Ovary (tissue), 7 donors: ENCODE measurements at regions not wholly inside any gene's neighbourhood (a gene's known extent, or its start where the extent isn't known, plus 50 kb on each side); places are given as distances from the start of the nearest gene placed in this dataset.

ENCODE experiments used
- DNase-seq, 5 donors: peaks; one replicate each; pipeline ENCODE4 v3.0.0-alpha.2; 2019 to 2020
- H3K27ac ChIP-seq, 2 donors: fragments of 200-600 bp; one replicate each; pipeline versions ENCODE4 v1.5.1 to v1.8.0; 2019 to 2022
- H3K27me3 ChIP-seq: fragments of 200-600 bp; one replicate; pipeline ENCODE4 v1.8.0; 2022
- H3K36me3 ChIP-seq: fragments of 200-600 bp; sonication (generic); one replicate; pipeline ENCODE4 v1.5.1; 2019
- H3K4me1 ChIP-seq: one replicate; pipeline ENCODE4 v1.8.1; 2013; ENCODE audit warnings: mild to moderate bottlenecking, moderate library complexity; ENCODE audit not compliant: insufficient read depth
- H3K4me3 ChIP-seq: fragments of 200-600 bp; sonication (generic); one replicate; pipeline ENCODE4 v1.5.1; 2017
- H3K9me3 ChIP-seq, 2 donors: fragments of 200-600 bp in 1 of 2; sonication (generic) in 1 of 2; one replicate each; pipeline versions ENCODE4 v1.5.1 to v1.8.1; 2013 to 2019; ENCODE audit warnings: mild to moderate bottlenecking in 1 of 2, moderate library complexity in 1 of 2
- CTCF ChIP-seq, 3 donors: fragments of 450-650 bp in 2 of 3; fragments of 200-600 bp in 1 of 3; IDR thresholded peaks; one replicate each; pipeline versions ENCODE4 v1.5.1 to v1.8.0; 2016 to 2022; ENCODE audit warnings: antibody characterized with exemption in 3 of 3, mild to moderate bottlenecking in 1 of 3
- EP300 ChIP-seq: sonication (generic); formaldehyde crosslinking; IDR thresholded peaks from one replicate; pipeline ENCODE4 v1.6.1; 2017; ENCODE audit warnings: antibody characterized with exemption
- POLR2A ChIP-seq: fragments of 450-650 bp; IDR thresholded peaks from one replicate; pipeline ENCODE4 v1.6.1; 2017; ENCODE audit warnings: antibody characterized with exemption, mild to moderate bottlenecking, moderate library complexity
- WGBS, 3 donors: extraction: QIAGEN DNeasy Blood & Tissue Kit in 1 of 3; methylation state at CpG; one replicate each; pipeline versions ENCODE4 v1.1.5 to v1.1.7; 2013 to 2017; 5-methylcytosine and 5-hydroxymethylcytosine counted together
- intact Hi-C, 4 donors: fragments of 100-400 bp; cut with DNase I; formaldehyde crosslinking; loops; one replicate each; pipeline versions ENCODE4 v1.11.0 to v1.15.1; 2022 to 2023
- donor health status: DM: no; HTN: no; CAD: no; lungs with moderate emphysema.
- donor health status: DM: no; HTN: no; CAD: no.
- donor health status: Bipolar disorder and iron deficiency.
- donor health status: DM: no; HTN: no; CAD: no.
- donor health status: DM: yes; HTN: yes; CAD: no.

- DNase-seq = no peak
- TF ChIP-seq CTCF (IDR thresholded peaks at IDR 0.05) = no peak
- TF ChIP-seq POLR2A = no peak
- no peak for TF ChIP-seq EP300
- H3K4me1 ChIP-seq = peaks cover 2% of the 10 kb centered on the region
- no peak overlapping the region for H3K27ac ChIP-seq
- no peaks in the 10 kb centered on the region for H3K36me3 ChIP-seq
- WGBS, 3 donors = 96 to 98% (median 97%) methylated on average over 4 of the region's 4 CpGs
- no peaks in the 10 kb centered on the region for H3K9me3 ChIP-seq
- no peaks in the 10 kb centered on the region for H3K27me3 ChIP-seq
- intact Hi-C loops = no loop called here
- no peak overlapping the region for H3K4me3 ChIP-seq
Observed at GRCh38 chr1:58405660-58406059, 140.9 kb downstream of the OMA1 start.

- no peak for TF ChIP-seq CTCF (IDR thresholded peaks at IDR 0.05)
- TF ChIP-seq EP300 = no peak
- TF ChIP-seq POLR2A = no peak
- Histone ChIP-seq H3K27me3 (no peaks in the 10 kb centered on the region), H3K4me3 (no peak overlapping the region), H3K9me3 (no peaks in the 10 kb centered on the region), H3K27ac (no peak overlapping the region), H3K36me3 (no peaks in the 10 kb centered on the region), H3K4me1 (peaks cover 2% of the 10 kb centered on the region)
- 26 to 74% (median 67%) methylated on average over 1 of the region's 1 CpG for WGBS, 3 donors
- intact Hi-C loops = no loop called here
- no peak for DNase-seq
Observed at GRCh38 chr1:58403894-58404293, 142.6 kb downstream of the OMA1 start.

- no peak overlapping the region for H3K4me3 ChIP-seq
- no peaks in the 10 kb centered on the region for H3K27me3 ChIP-seq
- no peaks in the 10 kb centered on the region for H3K9me3 ChIP-seq
- no peak overlapping the region for H3K27ac ChIP-seq
- peaks cover 2% of the 10 kb centered on the region for H3K4me1 ChIP-seq
- no peaks in the 10 kb centered on the region for H3K36me3 ChIP-seq
- no peak for DNase-seq
- intact Hi-C loops = no loop called here
- TF ChIP-seq CTCF (IDR thresholded peaks at IDR 0.05) (no peak), EP300 (no peak), POLR2A (no peak)
- WGBS, 3 donors = 30 to 49% (median 42%) methylated on average over 6 of the region's 6 CpGs
Observed at GRCh38 chr1:58402444-58402843, 144.1 kb downstream of the OMA1 start.

GRCh38 chr1:58401991-58402390, 144.5 kb downstream of the OMA1 start:
- intact Hi-C loops = no loop called here
- no peaks in the 10 kb centered on the region for H3K36me3 ChIP-seq
- H3K27ac ChIP-seq = no peak overlapping the region
- no peak for TF ChIP-seq CTCF (IDR thresholded peaks at IDR 0.05)
- TF ChIP-seq EP300 = no peak
- TF ChIP-seq POLR2A = no peak
- no peaks in the 10 kb centered on the region for H3K27me3 ChIP-seq
- H3K9me3 ChIP-seq = no peaks in the 10 kb centered on the region
- H3K4me1 ChIP-seq = peaks cover 2% of the 10 kb centered on the region
- DNase-seq = no peak
- H3K4me3 ChIP-seq = no peak overlapping the region
- 23 to 30% (median 28%) methylated on average over 6 of the region's 6 CpGs for WGBS, 3 donors

GRCh38 chr1:58399176-58399575, 147.3 kb downstream of the OMA1 start:
- intact Hi-C loops = no loop called here
- H3K4me3 ChIP-seq = no peak overlapping the region
- H3K4me1 ChIP-seq = peaks cover 2% of the 10 kb centered on the region
- no peaks in the 10 kb centered on the region for H3K9me3 ChIP-seq
- DNase-seq = no peak
- H3K27me3 ChIP-seq = no peaks in the 10 kb centered on the region
- TF ChIP-seq CTCF (IDR thresholded peaks at IDR 0.05) = no peak
- H3K27ac ChIP-seq = no peak overlapping the region
- 43 to 50% (median 45%) methylated on average over 3 of the region's 3 CpGs for WGBS, 3 donors
- H3K36me3 ChIP-seq = no peaks in the 10 kb centered on the region
